Skin of body (tissue), 1 donor: ENCODE measurements at regions not wholly inside any gene's neighbourhood (a gene's known extent, or its start where the extent isn't known, plus 50 kb on each side); places are given as distances from the start of the nearest gene placed in this dataset.

Experiments
- DNase-seq: peaks from one replicate; lab custom pipeline; 2025; lab: John Stamatoyannopoulos, UW

- no peak for DNase-seq
These were observed 66.1 kb downstream of the LEPR start for GRCh38 chr1:65486613-65487012.

GRCh38 chr1:65489481-65489880 is 69.0 kb downstream of the LEPR start:
- DNase-seq, result no peak

GRCh38 chr1:65490231-65491009 is 70.0 kb downstream of the LEPR start:
- DNase-seq, result peak; percentile 48

GRCh38 chr1:65491472-65491871 is 71.0 kb downstream of the LEPR start:
- DNase-seq, result no peak

- DNase-seq, result peak; percentile 62
These were observed 73.3 kb downstream of the LEPR start for GRCh38 chr1:65493802-65494201.

GRCh38 chr1:65494671-65495070 is 74.2 kb downstream of the LEPR start:
- DNase-seq, result no peak

- peak; percentile 85 for DNase-seq
These were observed 74.7 kb downstream of the LEPR start for GRCh38 chr1:65495137-65495536.

- DNase-seq, result peak; percentile 23
These were observed 76.9 kb downstream of the LEPR start for GRCh38 chr1:65497256-65497830.

GRCh38 chr1:65503427-65503826 is 83.0 kb downstream of the LEPR start:
- DNase-seq, result no peak

- DNase-seq, result no peak
These were observed 83.8 kb downstream of the LEPR start for GRCh38 chr1:65504263-65504662.

GRCh38 chr1:65505547-65506300 is 85.3 kb downstream of the LEPR start:
- peak; percentile 70 for DNase-seq

- DNase-seq, result no peak
These were observed 87.6 kb downstream of the LEPR start for GRCh38 chr1:65508051-65508450.

- DNase-seq, result no peak
These were observed 89.6 kb downstream of the LEPR start for GRCh38 chr1:65509912-65510680.

- DNase-seq, result no peak
These were observed 90.5 kb downstream of the LEPR start for GRCh38 chr1:65510961-65511360.

- no peak for DNase-seq
These were observed 91.9 kb downstream of the LEPR start for GRCh38 chr1:65512383-65512782.

- DNase-seq, result no peak
These were observed 92.7 kb downstream of the LEPR start for GRCh38 chr1:65512967-65513780.

- DNase-seq, result no peak
These were observed 93.6 kb downstream of the LEPR start for GRCh38 chr1:65514041-65514440.

GRCh38 chr1:65524931-65525265 is 104.4 kb downstream of the LEPR start:
- no peak for DNase-seq

- DNase-seq, result no peak
These were observed 105.0 kb downstream of the LEPR start for GRCh38 chr1:65525266-65526048.

GRCh38 chr1:65526049-65526556 is 105.6 kb downstream of the LEPR start:
- no peak for DNase-seq
